Keratinocyte (primary cell): ENCODE measurements at regions not wholly inside any gene's neighbourhood (a gene's known extent, or its start where the extent isn't known, plus 50 kb on each side); places are given as distances from the start of the nearest gene placed in this dataset.

Experiments used
- DNase-seq: peaks from one replicate; pipeline ENCODE4 v3.0.0-alpha.2; 2011; ENCODE audit warnings: low read depth, missing footprints, low spot score
- FAIRE-seq: peaks from 2 replicates; lab custom pipeline; 2011; peaks lifted over from hg19 to GRCh38; lab: Jason Lieb, UNC
- H2AFZ ChIP-seq: 2 replicates; pipeline ENCODE4 v1.6.0; 2012; ENCODE audit warnings: low read length, control low read depth, inconsistent platforms; ENCODE audit not compliant: control insufficient read depth
- H3K27ac ChIP-seq: 2 replicates; pipeline ENCODE4 v1.5.1; 2011; ENCODE audit warnings: low read length; ENCODE audit not compliant: control insufficient read depth, insufficient read depth
- H3K27me3 ChIP-seq: 3 replicates; pipeline ENCODE4 v1.6.0; 2011; ENCODE audit warnings: low read length; ENCODE audit not compliant: control insufficient read depth, insufficient read depth; ENCODE audit errors: extremely low read depth
- H3K36me3 ChIP-seq, 2 experiments: 2 replicates in 1 of 2; 3 replicates in 1 of 2; pipeline ENCODE4 v1.5.1; 2011; ENCODE audit warnings: low read length in 2 of 2, mild to moderate bottlenecking in 1 of 2; ENCODE audit not compliant: control insufficient read depth in 2 of 2, insufficient read depth in 2 of 2; ENCODE audit errors: extremely low read depth in 1 of 2
- H3K4me1 ChIP-seq: 3 replicates; pipeline ENCODE4 v1.5.1; 2011; ENCODE audit warnings: low read length; ENCODE audit not compliant: control insufficient read depth, insufficient read depth; ENCODE audit errors: extremely low read depth
- H3K4me2 ChIP-seq: 3 replicates; pipeline ENCODE4 v1.6.0; 2011; ENCODE audit warnings: low read depth, low read length; ENCODE audit not compliant: control insufficient read depth, insufficient read depth; ENCODE audit errors: extremely low read depth
- H3K4me3 ChIP-seq, 3 experiments: fragments of 200-600 bp in 1 of 3; sonication (generic) in 1 of 3; 2 replicates in 2 of 3; 3 replicates in 1 of 3; pipeline ENCODE4 v1.5.1; 2011 to 2016; ENCODE audit warnings: low read length in 3 of 3, mild to moderate bottlenecking in 3 of 3, control low read depth in 2 of 3, inconsistent platforms in 1 of 3, low read depth in 1 of 3, mixed read lengths in 1 of 3, mixed run types in 1 of 3, moderate library complexity in 1 of 3; ENCODE audit not compliant: control insufficient read depth in 2 of 3, insufficient read depth in 2 of 3; ENCODE audit errors: extremely low read depth in 1 of 3
- H3K79me2 ChIP-seq: 2 replicates; pipeline ENCODE4 v1.6.0; 2012; ENCODE audit warnings: low read length; ENCODE audit not compliant: control insufficient read depth, insufficient read depth
- H3K9ac ChIP-seq: 3 replicates; pipeline ENCODE4 v1.6.0; 2011; ENCODE audit warnings: low read length; ENCODE audit not compliant: control insufficient read depth, insufficient read depth; ENCODE audit errors: extremely low read depth
- H3K9me1 ChIP-seq: 3 replicates; pipeline ENCODE4 v1.6.0; 2011; ENCODE audit warnings: low read length; ENCODE audit not compliant: control insufficient read depth, insufficient read depth; ENCODE audit errors: extremely low read depth
- H3K9me3 ChIP-seq: 2 replicates; pipeline ENCODE4 v1.5.1; 2012; ENCODE audit warnings: low read depth, low read length; ENCODE audit not compliant: control insufficient read depth
- H4K20me1 ChIP-seq: 3 replicates; pipeline ENCODE4 v1.6.0; 2011; ENCODE audit warnings: low read length; ENCODE audit not compliant: control insufficient read depth, insufficient read depth; ENCODE audit errors: extremely low read depth
- CTCF ChIP-seq, 3 experiments: IDR thresholded peaks in 1 of 3; conservative IDR thresholded peaks in 1 of 3; optimal IDR thresholded peaks in 1 of 3; 2 replicates in 2 of 3; 3 replicates in 1 of 3; pipeline versions ENCODE3 to v1.5.1; 2011; ENCODE audit warnings: low read length in 3 of 3, mild to moderate bottlenecking in 3 of 3, moderate library complexity in 2 of 3, control low read depth in 1 of 3, inconsistent platforms in 1 of 3; ENCODE audit not compliant: insufficient read depth in 2 of 3; ENCODE audit errors: extremely low read depth in 1 of 3
- EZH2 ChIP-seq: IDR thresholded peaks from one replicate; pipeline ENCODE4 v1.6.1; 2012; ENCODE audit warnings: inconsistent platforms, mild to moderate bottlenecking, low read length, moderate library complexity
- dilution Hi-C: fragments of 300-500 bp; cut with MboI; formaldehyde crosslinking; loops from one replicate; pipeline ENCODE4 v1.7.0; 2020; ENCODE audit warnings: low sequenced_read_pairs; ENCODE audit not compliant: extremely low pct_ligation_motif_present

- no peak overlapping the region for H3K27ac ChIP-seq
- no peaks in the 10 kb centered on the region for H3K79me2 ChIP-seq
These were observed 176.5 kb downstream of the OGFRL1 start for GRCh38 chr6:71465096-71465495.

GRCh38 chr6:71466362-71466761 is 177.8 kb downstream of the OGFRL1 start:
- H3K4me2 ChIP-seq, result peak overlapping the region; percentile 35
- peaks cover 22% of the 10 kb centered on the region for H3K4me1 ChIP-seq
- TF ChIP-seq EZH2 (no peak), CTCF (optimal IDR thresholded peaks at IDR 0.05 in 1 of 3, IDR thresholded peaks at IDR 0.05 in 1 of 3, conservative IDR thresholded peaks at IDR 0.05 in 1 of 3; ENCODE audit: extremely low read depth in 1 of 3, insufficient read depth in 2 of 3, low read length in 3 of 3) (no peak)
- no peaks in the 10 kb centered on the region for H3K36me3 ChIP-seq
- no peaks in the 10 kb centered on the region for H4K20me1 ChIP-seq
- H3K9me3 ChIP-seq, result peaks cover 2% of the 10 kb centered on the region
- dilution Hi-C loops, result no loop called here
- DNase-seq (no peak), FAIRE-seq (peak; percentile 98)
- no peaks in the 10 kb centered on the region for H3K27me3 ChIP-seq
- H3K9me1 ChIP-seq, result no peaks in the 10 kb centered on the region
- H3K9ac ChIP-seq, result peak overlapping the region; percentile 16
- H3K27ac ChIP-seq, result no peak overlapping the region
- H3K4me3 ChIP-seq, result no peak overlapping the region
- H3K79me2 ChIP-seq, result no peaks in the 10 kb centered on the region
- H2AFZ ChIP-seq, result peak overlapping the region; percentile 78

More at GRCh38 chr6:71465096-71465495, 176.5 kb downstream of the OGFRL1 start:
- Histone ChIP-seq H3K9me1 (no peaks in the 10 kb centered on the region), H3K9me3 (peaks cover 2% of the 10 kb centered on the region), H3K36me3 (no peaks in the 10 kb centered on the region), H3K27me3 (no peaks in the 10 kb centered on the region), H3K4me1 (peaks cover 22% of the 10 kb centered on the region), H3K9ac (no peak overlapping the region), H4K20me1 (no peaks in the 10 kb centered on the region), H3K4me2 (no peak overlapping the region), H3K4me3 (no peak overlapping the region), H2AFZ (no peak overlapping the region)
- DNase-seq (no peak), FAIRE-seq (no peak)
- dilution Hi-C loops, result no loop called here
- no peak for TF ChIP-seq EZH2
- no peak for TF ChIP-seq CTCF (optimal IDR thresholded peaks at IDR 0.05 in 1 of 3, IDR thresholded peaks at IDR 0.05 in 1 of 3, conservative IDR thresholded peaks at IDR 0.05 in 1 of 3; ENCODE audit: extremely low read depth in 1 of 3, insufficient read depth in 2 of 3, low read length in 3 of 3)
